Breast epithelium (tissue), 4 donors: ENCODE measurements at regions not wholly inside any gene's neighbourhood (a gene's known extent, or its start where the extent isn't known, plus 50 kb on each side); places are given as distances from the start of the nearest gene placed in this dataset.

ENCODE experiments used
- DNase-seq, 2 donors: peaks; one replicate each; pipeline ENCODE4 v3.0.0-alpha.2; 2019; ENCODE audit warnings: low spot score in 2 of 2
- H3K27ac ChIP-seq, 2 donors: fragments of 200-600 bp; sonication (generic) in 1 of 2; one replicate each; pipeline ENCODE4 v1.5.1; 2016 to 2019; ENCODE audit warnings: mild to moderate bottlenecking in 1 of 2
- H3K27me3 ChIP-seq, 2 donors: fragments of 200-600 bp; sonication (generic) in 1 of 2; one replicate each; pipeline versions ENCODE4 v1.5.1 to v1.6.0; 2017 to 2019; ENCODE audit warnings: control low read depth in 1 of 2, mild to moderate bottlenecking in 1 of 2
- H3K36me3 ChIP-seq: fragments of 200-600 bp; one replicate; pipeline ENCODE4 v1.5.1; 2019
- H3K4me1 ChIP-seq, 2 donors: fragments of 200-600 bp; sonication (generic); one replicate each; pipeline ENCODE4 v1.5.1; 2016 to 2019; ENCODE audit warnings: control low read depth in 1 of 2
- H3K4me3 ChIP-seq, 3 donors: fragments of 200-600 bp; sonication (generic); 1 replicate in 2 of 3; 2 replicates in 1 of 3; pipeline ENCODE4 v1.5.1; 2016 to 2019; ENCODE audit warnings: mild to moderate bottlenecking in 3 of 3, moderate library complexity in 2 of 3
- H3K9me3 ChIP-seq, 2 donors: fragments of 200-600 bp; sonication (generic) in 1 of 2; one replicate each; pipeline ENCODE4 v1.5.1; 2016 to 2019; ENCODE audit warnings: control low read depth in 1 of 2
- CTCF ChIP-seq, 3 donors: fragments of 450-650 bp; IDR thresholded peaks; one replicate each; pipeline ENCODE4 v1.5.1; 2016 to 2017; ENCODE audit warnings: antibody characterized with exemption in 3 of 3, mild to moderate bottlenecking in 3 of 3, moderate library complexity in 3 of 3
- POLR2A ChIP-seq: fragments of 450-650 bp; IDR thresholded peaks from one replicate; pipeline ENCODE4 v1.6.1; 2016; ENCODE audit warnings: antibody characterized with exemption, mild to moderate bottlenecking, moderate library complexity
- POLR2AphosphoS5 ChIP-seq, 3 donors: sonication (generic); formaldehyde crosslinking; IDR thresholded peaks; one replicate each; pipeline ENCODE4 v1.6.1; 2017; ENCODE audit warnings: antibody characterized with exemption in 3 of 3
- intact Hi-C: fragments of 100-400 bp; cut with DNase I; formaldehyde crosslinking; loops from one replicate; pipeline ENCODE4 v1.15.1; 2023; ENCODE audit warnings: low total_unique reads

- Histone ChIP-seq H3K9me3 (peaks cover 0 to 7% of the 10 kb centered on the region in 2 donors), H3K27ac (no peak overlapping the region), H3K36me3 (no peaks in the 10 kb centered on the region), H3K4me1 (peaks cover 0 to 9% of the 10 kb centered on the region in 2 donors), H3K4me3 (no peak overlapping the region), H3K27me3 (no peaks in the 10 kb centered on the region)
- intact Hi-C loops: no loop called here
- DNase-seq: no peak
- TF ChIP-seq CTCF (IDR thresholded peaks at IDR 0.05): no peak
- TF ChIP-seq POLR2AphosphoS5 (IDR thresholded peaks at IDR 0.05): no peak
- TF ChIP-seq POLR2A: no peak
Measured at GRCh38 chr14:55980970-55981369, 137.2 kb upstream of the PELI2 start.

- H3K27me3 ChIP-seq: no peaks in the 10 kb centered on the region
- no peak for DNase-seq
- intact Hi-C loops: no loop called here
- no peaks in the 10 kb centered on the region for H3K36me3 ChIP-seq
- H3K4me3 ChIP-seq: no peak overlapping the region
- no peak overlapping the region for H3K27ac ChIP-seq
- TF ChIP-seq POLR2AphosphoS5 (IDR thresholded peaks at IDR 0.05) (no peak), POLR2A (no peak), CTCF (IDR thresholded peaks at IDR 0.05) (no peak)
- H3K4me1 ChIP-seq: no peaks in the 10 kb centered on the region
- peaks cover 0 to 3% of the 10 kb centered on the region in 2 donors for H3K9me3 ChIP-seq
Measured at GRCh38 chr14:55986069-55986468, 132.1 kb upstream of the PELI2 start.

GRCh38 chr14:56000846-56001245 is 117.4 kb upstream of the PELI2 start:
- Histone ChIP-seq H3K27me3 (no peaks in the 10 kb centered on the region), H3K36me3 (no peaks in the 10 kb centered on the region), H3K4me3 (no peak overlapping the region), H3K9me3 (no peaks in the 10 kb centered on the region), H3K27ac (no peak overlapping the region), H3K4me1 (no peaks in the 10 kb centered on the region)
- intact Hi-C loops: no loop called here
- no peak for DNase-seq
- TF ChIP-seq POLR2A: no peak

- Histone ChIP-seq H3K4me3 (no peak overlapping the region), H3K4me1 (no peaks in the 10 kb centered on the region), H3K9me3 (no peaks in the 10 kb centered on the region), H3K27ac (no peak overlapping the region), H3K36me3 (no peaks in the 10 kb centered on the region), H3K27me3 (no peaks in the 10 kb centered on the region)
- no peak for TF ChIP-seq CTCF (IDR thresholded peaks at IDR 0.05)
- TF ChIP-seq POLR2AphosphoS5 (IDR thresholded peaks at IDR 0.05): no peak
- TF ChIP-seq POLR2A: no peak
- intact Hi-C loops: no loop called here
- DNase-seq: no peak
Measured at GRCh38 chr14:56002342-56002741, 115.9 kb upstream of the PELI2 start.

DNA sequence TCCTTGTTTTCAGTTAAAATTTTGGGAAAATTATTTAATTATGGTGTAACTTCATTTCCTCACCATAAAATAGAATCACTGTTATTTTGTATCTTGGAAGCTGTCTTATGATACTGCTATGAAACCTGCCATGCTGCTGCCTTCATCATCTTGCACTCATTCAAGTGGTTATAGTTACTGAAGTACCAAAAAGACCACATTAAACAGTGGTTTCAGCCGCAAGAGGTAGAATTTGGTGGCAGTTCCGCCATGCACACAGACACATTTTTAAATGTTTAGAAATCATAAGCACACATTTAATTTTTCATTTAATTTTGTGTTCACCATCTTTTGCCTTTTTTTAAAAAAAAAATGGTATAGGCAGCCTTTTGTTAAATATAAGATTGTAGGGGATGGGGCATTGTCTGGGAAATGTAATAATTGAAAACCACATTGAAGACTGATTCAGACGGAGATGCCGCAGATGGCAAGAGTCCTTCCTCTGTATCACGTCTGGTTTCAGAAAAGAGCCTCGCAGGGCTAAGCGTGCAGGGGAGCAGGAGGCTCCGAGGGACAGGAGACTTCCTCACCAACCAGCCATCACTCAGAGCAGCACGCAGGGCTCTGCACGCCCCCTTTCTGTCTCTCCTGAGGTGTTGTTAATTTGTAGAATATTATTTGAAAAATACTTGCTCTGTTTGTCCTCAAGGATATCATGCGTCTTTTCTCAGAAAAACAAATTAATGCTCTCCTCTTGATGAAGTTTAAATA is 115.2 kb upstream of the PELI2 start:
- H3K27me3 ChIP-seq: no peaks in the 10 kb centered on the region
- no peaks in the 10 kb centered on the region for H3K36me3 ChIP-seq
- intact Hi-C loops: no loop called here
- TF ChIP-seq POLR2AphosphoS5 (IDR thresholded peaks at IDR 0.05) (no peak), POLR2A (no peak), CTCF (IDR thresholded peaks at IDR 0.05) (no peak)
- no peak for DNase-seq
- no peak overlapping the region for H3K4me3 ChIP-seq
- no peaks in the 10 kb centered on the region for H3K4me1 ChIP-seq
- no peak overlapping the region for H3K27ac ChIP-seq
- H3K9me3 ChIP-seq: no peaks in the 10 kb centered on the region
